ENCODE measurements at regions not wholly inside any gene's neighbourhood (a gene's known extent, or its start where the extent isn't known, plus 50 kb on each side); places are given as distances from the start of the nearest gene placed in this dataset.

DNA sequence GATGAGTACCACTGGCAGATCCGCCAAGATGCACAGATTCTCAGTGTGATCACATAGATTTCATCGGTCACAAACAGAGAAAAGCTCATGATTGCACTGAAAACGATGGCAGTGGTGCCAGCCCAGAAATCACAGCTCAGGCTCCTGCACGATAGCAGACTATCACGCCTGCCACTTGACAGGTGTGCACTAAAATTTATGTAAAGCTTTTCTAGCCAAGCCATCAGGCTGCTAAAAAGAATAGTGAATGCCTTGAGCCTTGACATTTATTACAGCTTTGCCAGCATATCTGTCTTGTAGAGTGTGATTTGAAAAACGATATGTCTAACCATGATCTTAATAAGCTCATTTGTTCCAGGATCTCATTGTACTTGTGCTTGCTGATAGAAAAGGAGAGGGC is 409.5 kb upstream of the CWC22 start:
- Mint-ChIP-seq H3K4me1 (no peaks in the 10 kb centered on the region), H3K27me3 (no peaks in the 10 kb centered on the region), H3K9me3 (peaks cover 0 to 9% (median 3%) of the 10 kb centered on the region in 7 donors), H3K4me3 (no peak overlapping the region), H3K27ac (no peak overlapping the region), H3K36me3 (no peaks in the 10 kb centered on the region)
- DNase-seq, result no peak
- ATAC-seq (ENCODE audit: low read depth in 2 of 2), result no peak

- no peak for DNase-seq
- no peaks in the 10 kb centered on the region for H3K9me3 Mint-ChIP-seq
- no peak for ATAC-seq (ENCODE audit: low read depth in 2 of 2)
- peaks cover 0 to 3% (median 0%) of the 10 kb centered on the region in 3 donors for H3K4me1 Mint-ChIP-seq
- H3K27ac Mint-ChIP-seq, result no peak overlapping the region
- H3K36me3 Mint-ChIP-seq, result no peaks in the 10 kb centered on the region
- H3K4me3 Mint-ChIP-seq, result no peak overlapping the region
- no peaks in the 10 kb centered on the region for H3K27me3 Mint-ChIP-seq
These were observed 406.2 kb upstream of the CWC22 start for GRCh38 chr2:180413336-180413735.

DNA sequence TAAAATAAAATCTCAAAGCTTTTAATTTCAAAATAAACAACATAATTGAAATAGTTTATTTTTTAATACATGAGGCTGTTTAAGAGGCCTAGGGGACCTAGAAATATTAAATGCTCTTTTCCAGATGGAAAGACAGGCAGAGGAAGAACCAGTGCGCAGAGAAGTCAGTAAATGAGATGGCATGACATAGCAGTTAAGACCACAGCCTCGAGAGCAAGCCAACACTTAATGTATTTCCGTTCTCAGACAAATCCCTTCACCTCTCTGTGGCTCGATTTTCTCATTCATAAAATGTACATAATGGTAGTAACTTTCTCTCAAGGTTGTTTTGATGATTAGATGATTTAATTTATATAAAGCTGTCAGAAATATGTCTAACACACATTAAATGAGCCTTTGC is 405.1 kb upstream of the CWC22 start:
- H3K27ac Mint-ChIP-seq, result no peak overlapping the region
- H3K4me3 Mint-ChIP-seq, result no peak overlapping the region
- H3K27me3 Mint-ChIP-seq, result no peaks in the 10 kb centered on the region
- H3K9me3 Mint-ChIP-seq, result no peaks in the 10 kb centered on the region
- peaks cover 0 to 3% (median 0%) of the 10 kb centered on the region in 3 donors for H3K4me1 Mint-ChIP-seq
- no peak for ATAC-seq (ENCODE audit: low read depth in 2 of 2)
- no peaks in the 10 kb centered on the region for H3K36me3 Mint-ChIP-seq
- no peak for DNase-seq

GRCh38 chr2:180411661-180412060 is 404.6 kb upstream of the CWC22 start:
- peaks cover 0 to 2% (median 0%) of the 10 kb centered on the region in 7 donors for H3K9me3 Mint-ChIP-seq
- peaks cover 0 to 3% (median 0%) of the 10 kb centered on the region in 3 donors for H3K4me1 Mint-ChIP-seq
- H3K4me3 Mint-ChIP-seq, result no peak overlapping the region
- ATAC-seq (ENCODE audit: low read depth in 2 of 2) (no peak), DNase-seq (no peak)
- no peaks in the 10 kb centered on the region for H3K36me3 Mint-ChIP-seq
- H3K27me3 Mint-ChIP-seq, result no peaks in the 10 kb centered on the region
- H3K27ac Mint-ChIP-seq, result no peak overlapping the region

GRCh38 chr2:180406687-180407086 is 399.6 kb upstream of the CWC22 start:
- Mint-ChIP-seq H3K27me3 (no peaks in the 10 kb centered on the region), H3K27ac (no peak overlapping the region), H3K36me3 (no peaks in the 10 kb centered on the region), H3K9me3 (peaks cover 0 to 5% (median 2%) of the 10 kb centered on the region in 7 donors), H3K4me3 (no peak overlapping the region), H3K4me1 (peaks cover 0 to 3% (median 0%) of the 10 kb centered on the region in 3 donors)
- DNase-seq, result no peak
- ATAC-seq (ENCODE audit: low read depth in 2 of 2), result no peak

DNA sequence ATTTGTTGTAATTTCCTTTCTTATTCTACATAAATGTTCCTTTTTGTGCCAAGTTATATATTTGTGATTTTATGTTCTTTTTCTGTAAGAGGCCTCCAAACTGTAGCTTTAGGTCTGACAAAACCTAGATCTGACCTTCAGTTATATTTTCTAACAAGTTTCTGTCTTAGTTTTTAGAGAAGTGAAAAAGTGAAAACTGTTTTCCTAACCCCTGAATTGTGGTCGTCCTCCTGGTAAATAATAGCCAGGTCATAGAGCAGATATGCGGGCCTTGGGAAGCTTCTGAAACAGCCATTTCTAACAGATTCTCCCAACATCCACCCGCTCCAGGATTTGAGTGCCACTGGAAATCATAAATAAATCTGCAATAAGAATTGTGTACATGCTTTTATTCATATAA is 398.4 kb upstream of the CWC22 start:
- no peaks in the 10 kb centered on the region for H3K4me1 Mint-ChIP-seq
- H3K4me3 Mint-ChIP-seq, result no peak overlapping the region
- H3K27ac Mint-ChIP-seq, result peak overlapping the region in 1 of 6 donors; percentile 61
- DNase-seq (no peak), ATAC-seq (ENCODE audit: low read depth in 2 of 2) (no peak)
- H3K36me3 Mint-ChIP-seq, result no peaks in the 10 kb centered on the region
- H3K27me3 Mint-ChIP-seq, result no peaks in the 10 kb centered on the region
- peaks cover 0 to 5% (median 2%) of the 10 kb centered on the region in 7 donors for H3K9me3 Mint-ChIP-seq

DNA sequence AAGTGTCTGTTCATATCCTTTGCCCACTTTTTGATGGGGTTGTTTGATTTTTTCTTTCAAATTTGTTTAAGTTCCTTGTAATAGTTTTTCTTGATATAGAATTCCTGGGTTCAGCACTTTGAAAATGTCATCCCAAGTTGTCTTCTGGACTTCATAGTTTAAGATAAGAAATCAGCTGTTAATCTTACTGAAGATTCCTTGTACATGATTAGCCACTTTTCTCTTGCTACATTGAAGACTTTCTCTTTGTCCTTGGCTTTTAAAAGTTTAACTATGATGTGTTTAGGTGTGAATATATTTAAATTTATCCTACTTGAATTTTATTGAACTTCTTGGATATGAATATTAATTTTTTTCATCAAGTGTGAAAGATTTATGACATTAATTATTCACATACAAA is 387.2 kb upstream of the CWC22 start:
- no peaks in the 10 kb centered on the region for H3K27me3 Mint-ChIP-seq
- DNase-seq, result no peak
- no peak overlapping the region for H3K4me3 Mint-ChIP-seq
- H3K9me3 Mint-ChIP-seq, result peaks cover 4 to 44% (median 12%) of the 10 kb centered on the region in 7 donors
- no peak for ATAC-seq (ENCODE audit: low read depth in 2 of 2)
- H3K4me1 Mint-ChIP-seq, result no peaks in the 10 kb centered on the region
- no peaks in the 10 kb centered on the region for H3K36me3 Mint-ChIP-seq
- H3K27ac Mint-ChIP-seq, result no peak overlapping the region

GRCh38 chr2:180385601-180386201 is 378.6 kb upstream of the CWC22 start:
- ATAC-seq (ENCODE audit: low read depth in 2 of 2) (no peak), DNase-seq (no peak)
- no peak overlapping the region for H3K27ac Mint-ChIP-seq
- no peaks in the 10 kb centered on the region for H3K36me3 Mint-ChIP-seq
- H3K9me3 Mint-ChIP-seq, result peaks cover 0 to 8% (median 2%) of the 10 kb centered on the region in 7 donors
- H3K27me3 Mint-ChIP-seq, result no peaks in the 10 kb centered on the region
- no peak overlapping the region for H3K4me3 Mint-ChIP-seq
- no peaks in the 10 kb centered on the region for H3K4me1 Mint-ChIP-seq

GRCh38 chr2:180376066-180376465 is 369.0 kb upstream of the CWC22 start:
- no peaks in the 10 kb centered on the region for H3K4me1 Mint-ChIP-seq
- H3K36me3 Mint-ChIP-seq, result no peaks in the 10 kb centered on the region
- H3K4me3 Mint-ChIP-seq, result no peak overlapping the region

GRCh38 chr2:180374502-180375281 is 367.6 kb upstream of the CWC22 start:
- no peak for DNase-seq
- Mint-ChIP-seq H3K4me3 (no peak overlapping the region), H3K27me3 (no peaks in the 10 kb centered on the region), H3K4me1 (no peaks in the 10 kb centered on the region), H3K36me3 (no peaks in the 10 kb centered on the region), H3K27ac (no peak overlapping the region), H3K9me3 (peaks cover 0 to 3% (median under 1%) of the 10 kb centered on the region in 7 donors)
- no peak for ATAC-seq (ENCODE audit: low read depth in 2 of 2)

More at GRCh38 chr2:180376066-180376465, 369.0 kb upstream of the CWC22 start:
- no peak overlapping the region for H3K27ac Mint-ChIP-seq
- DNase-seq (no peak), ATAC-seq (ENCODE audit: low read depth in 2 of 2) (no peak)
- peaks cover 0 to 12% (median 6%) of the 10 kb centered on the region in 7 donors for H3K9me3 Mint-ChIP-seq
- H3K27me3 Mint-ChIP-seq, result no peaks in the 10 kb centered on the region

GRCh38 chr2:180370511-180371205 is 363.6 kb upstream of the CWC22 start:
- Mint-ChIP-seq H3K27ac (no peak overlapping the region), H3K27me3 (no peaks in the 10 kb centered on the region)

DNA sequence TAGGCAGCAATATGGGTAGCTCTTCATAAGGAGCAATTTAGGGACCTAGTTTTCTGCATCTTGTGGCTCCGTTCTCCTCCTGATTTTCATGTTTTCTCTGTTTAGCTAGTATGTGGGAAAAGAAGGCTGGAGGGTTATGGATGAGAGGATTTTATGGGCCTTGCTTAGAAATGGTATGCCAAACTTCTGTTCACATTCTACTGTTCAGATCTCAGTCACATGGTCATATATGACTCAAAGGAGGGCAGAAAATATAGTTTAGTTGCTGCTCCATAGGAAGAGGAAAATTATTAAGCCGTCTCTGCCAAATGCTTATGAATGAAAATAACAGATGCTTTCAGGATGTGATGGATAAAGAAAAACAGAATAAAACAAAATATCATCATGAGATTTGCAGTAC is 361.8 kb upstream of the CWC22 start:
- Mint-ChIP-seq H3K27ac (no peak overlapping the region), H3K9me3 (no peaks in the 10 kb centered on the region), H3K4me3 (no peak overlapping the region), H3K36me3 (no peaks in the 10 kb centered on the region), H3K27me3 (no peaks in the 10 kb centered on the region), H3K4me1 (peaks cover 0 to 4% (median 3%) of the 10 kb centered on the region in 3 donors)
- ATAC-seq (ENCODE audit: low read depth in 2 of 2), result no peak
- no peak for DNase-seq

More at GRCh38 chr2:180370511-180371205, 363.6 kb upstream of the CWC22 start:
- H3K9me3 Mint-ChIP-seq, result no peaks in the 10 kb centered on the region
- no peak for DNase-seq
- no peaks in the 10 kb centered on the region for H3K36me3 Mint-ChIP-seq
- H3K4me3 Mint-ChIP-seq, result no peak overlapping the region
- ATAC-seq (ENCODE audit: low read depth in 2 of 2), result no peak
- peaks cover 0 to 4% (median 3%) of the 10 kb centered on the region in 3 donors for H3K4me1 Mint-ChIP-seq

- no peaks in the 10 kb centered on the region for H3K27me3 Mint-ChIP-seq
- DNase-seq (no peak), ATAC-seq (ENCODE audit: low read depth in 2 of 2) (no peak)
- no peaks in the 10 kb centered on the region for H3K36me3 Mint-ChIP-seq
- no peaks in the 10 kb centered on the region for H3K9me3 Mint-ChIP-seq
- no peak overlapping the region for H3K27ac Mint-ChIP-seq
- no peak overlapping the region for H3K4me3 Mint-ChIP-seq
- H3K4me1 Mint-ChIP-seq, result peaks cover 0 to 4% (median 3%) of the 10 kb centered on the region in 3 donors
These were observed 360.7 kb upstream of the CWC22 start for GRCh38 chr2:180367815-180368214.

DNA sequence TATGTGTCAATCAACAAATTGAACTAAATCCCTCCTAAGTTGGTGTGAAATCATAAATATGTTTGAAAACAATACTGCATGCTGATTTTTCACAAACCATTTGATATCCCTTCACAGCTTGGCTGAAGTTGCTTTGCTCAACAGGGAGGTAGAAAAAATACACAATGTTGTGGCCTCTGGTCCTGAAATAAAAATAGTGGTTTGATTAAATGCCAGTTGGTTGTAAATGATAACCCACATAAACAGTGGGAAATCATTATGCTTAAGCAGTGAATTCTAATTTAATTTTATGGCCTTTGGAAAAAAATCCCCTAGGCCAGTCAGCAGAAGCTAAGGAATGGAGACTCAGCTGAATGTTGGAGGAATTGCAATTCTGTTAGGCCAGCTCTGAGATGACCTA is 359.4 kb upstream of the CWC22 start:
- ATAC-seq (ENCODE audit: low read depth in 2 of 2), result no peak
- H3K4me1 Mint-ChIP-seq, result peaks cover 0 to 4% (median 3%) of the 10 kb centered on the region in 3 donors
- H3K4me3 Mint-ChIP-seq, result no peak overlapping the region
- H3K36me3 Mint-ChIP-seq, result no peaks in the 10 kb centered on the region
- DNase-seq, result no peak
- H3K9me3 Mint-ChIP-seq, result no peaks in the 10 kb centered on the region
- H3K27me3 Mint-ChIP-seq, result no peaks in the 10 kb centered on the region
- no peak overlapping the region for H3K27ac Mint-ChIP-seq
